Mesenchymal stem cell (in vitro differentiated cells and primary cell): ENCODE measurements at regions not wholly inside any gene's neighbourhood (a gene's known extent, or its start where the extent isn't known, plus 50 kb on each side); places are given as distances from the start of the nearest gene placed in this dataset.
"Not testable (repeated sequence)": the region's sequence is repeated elsewhere in the genome, so short reads cannot be mapped to it uniquely, and the experiment has no call there.

ENCODE experiments used
- DNase-seq: peaks from one replicate; pipeline ENCODE4 v3.0.0-alpha.2; 2013
- H2AFZ ChIP-seq: one replicate; pipeline ENCODE4 v1.6.1; 2013; ENCODE audit warnings: low read depth, mild to moderate bottlenecking, control low read depth, inconsistent platforms, low read length, moderate library complexity
- H2AK5ac ChIP-seq: 2 replicates; pipeline ENCODE4 v1.6.1; 2013; ENCODE audit warnings: low read length, moderate library complexity, mild to moderate bottlenecking, inconsistent platforms; ENCODE audit not compliant: severe bottlenecking
- H2BK120ac ChIP-seq: one replicate; pipeline ENCODE4 v1.6.1; 2013; ENCODE audit warnings: low read depth, mild to moderate bottlenecking, inconsistent platforms, low read length, moderate library complexity
- H2BK12ac ChIP-seq, 2 experiments: one replicate each; pipeline ENCODE4 v1.6.1; 2013; ENCODE audit warnings: inconsistent platforms in 2 of 2, low read length in 2 of 2, mild to moderate bottlenecking in 2 of 2, moderate library complexity in 2 of 2, control low read depth in 1 of 2
- H2BK15ac ChIP-seq: one replicate; pipeline ENCODE4 v1.6.1; 2013; ENCODE audit warnings: mild to moderate bottlenecking, low read depth, inconsistent platforms; ENCODE audit not compliant: poor library complexity, severe bottlenecking
- H2BK5ac ChIP-seq: 2 replicates; pipeline ENCODE4 v1.6.1; 2013; ENCODE audit warnings: low read depth, mild to moderate bottlenecking, low read length, control low read depth, inconsistent platforms; ENCODE audit not compliant: poor library complexity, severe bottlenecking
- H3K14ac ChIP-seq, 2 experiments: one replicate each; pipeline ENCODE4 v1.6.1; 2013; ENCODE audit warnings: inconsistent platforms in 2 of 2, low read length in 2 of 2, control low read depth in 1 of 2, mild to moderate bottlenecking in 1 of 2, moderate library complexity in 1 of 2
- H3K18ac ChIP-seq, 2 experiments: one replicate each; pipeline ENCODE4 v1.6.1; 2013; ENCODE audit warnings: inconsistent platforms in 2 of 2, low read length in 2 of 2, control low read depth in 1 of 2, low read depth in 1 of 2, mild to moderate bottlenecking in 1 of 2
- H3K23ac ChIP-seq, 2 experiments: one replicate each; pipeline ENCODE4 v1.6.1; 2013; ENCODE audit warnings: inconsistent platforms in 2 of 2, low read length in 2 of 2, mild to moderate bottlenecking in 2 of 2, moderate library complexity in 2 of 2, control low read depth in 1 of 2
- H3K27ac ChIP-seq: 2 replicates; pipeline ENCODE4 v1.5.1; 2013; ENCODE audit warnings: mild to moderate bottlenecking, moderate library complexity, low read length, control low read depth, inconsistent platforms; ENCODE audit not compliant: poor library complexity, severe bottlenecking
- H3K27me3 ChIP-seq, 2 experiments: 2 replicates each; pipeline versions ENCODE4 v1.6.1 to v1.7.0; 2013; ENCODE audit warnings: low read length in 2 of 2, mild to moderate bottlenecking in 2 of 2, moderate library complexity in 2 of 2, control low read depth in 1 of 2, inconsistent platforms in 1 of 2; ENCODE audit not compliant: control insufficient read depth in 1 of 2, insufficient read depth in 1 of 2
- H3K36me3 ChIP-seq, 2 experiments: 2 replicates each; pipeline versions ENCODE4 v1.6.1 to v1.7.0; 2013; ENCODE audit warnings: low read length in 2 of 2, control low read depth in 1 of 2, inconsistent platforms in 1 of 2, low read depth in 1 of 2, mild to moderate bottlenecking in 1 of 2; ENCODE audit not compliant: insufficient read depth in 2 of 2, control insufficient read depth in 1 of 2
- H3K4ac ChIP-seq, 2 experiments: one replicate each; pipeline ENCODE4 v1.6.1; 2013; ENCODE audit warnings: inconsistent platforms in 2 of 2, low read length in 2 of 2, mild to moderate bottlenecking in 2 of 2, moderate library complexity in 2 of 2, control low read depth in 1 of 2, low read depth in 1 of 2
- H3K4me1 ChIP-seq: 2 replicates; pipeline ENCODE4 v1.6.1; 2013; ENCODE audit warnings: low read depth, low read length, control low read depth; ENCODE audit not compliant: control insufficient read depth, insufficient read depth
- H3K4me2 ChIP-seq: 2 replicates; pipeline ENCODE4 v1.6.1; 2013; ENCODE audit warnings: low read length, mild to moderate bottlenecking, inconsistent platforms; ENCODE audit not compliant: poor library complexity, severe bottlenecking
- H3K4me3 ChIP-seq, 2 experiments: 2 replicates each; pipeline versions ENCODE4 v1.5.1 to v1.7.0; 2013; ENCODE audit warnings: low read length in 2 of 2, mild to moderate bottlenecking in 2 of 2, control low read depth in 1 of 2, low read depth in 1 of 2; ENCODE audit not compliant: insufficient read depth in 1 of 2
- H3K79me1 ChIP-seq: replicated peaks from 2 replicates; pipeline ENCODE4 v1.6.1; 2013; ENCODE audit warnings: mild to moderate bottlenecking, control low read depth, low read length, inconsistent platforms; ENCODE audit not compliant: poor library complexity, severe bottlenecking
- H3K9ac ChIP-seq: 2 replicates; pipeline ENCODE4 v1.7.0; 2013; ENCODE audit warnings: mild to moderate bottlenecking, low read length, moderate library complexity
- H3K9me3 ChIP-seq: 2 replicates; pipeline ENCODE4 v1.7.0; 2013; ENCODE audit warnings: mild to moderate bottlenecking, low read length; ENCODE audit not compliant: control insufficient read depth
- H4K8ac ChIP-seq: one replicate; pipeline ENCODE4 v1.6.1; 2013; ENCODE audit warnings: inconsistent platforms, mild to moderate bottlenecking, low read length, moderate library complexity
- H4K91ac ChIP-seq: one replicate; pipeline ENCODE4 v1.6.1; 2013; ENCODE audit warnings: mild to moderate bottlenecking, low read length, inconsistent platforms
- WGBS: methylation state at CpG from one replicate; pipeline ENCODE4 v1.1.7; 2013; ENCODE audit warnings: mixed read lengths; 5-methylcytosine and 5-hydroxymethylcytosine counted together

GRCh38 chr17:16836315-16836915, 135.5 kb downstream of the TNFRSF13B start:
- H3K23ac ChIP-seq, H4K8ac ChIP-seq, H2BK120ac ChIP-seq, H2BK5ac ChIP-seq, H3K18ac ChIP-seq, H2BK15ac ChIP-seq, H2AK5ac ChIP-seq, H3K9me3 ChIP-seq, DNase-seq, H3K36me3 ChIP-seq, H4K91ac ChIP-seq, H3K27ac ChIP-seq, H3K9ac ChIP-seq, H2AFZ ChIP-seq, H3K4me1 ChIP-seq, H3K79me1 ChIP-seq, H3K27me3 ChIP-seq, H3K4me2 ChIP-seq, H3K4ac ChIP-seq, H2BK12ac ChIP-seq, H3K14ac ChIP-seq, H3K4me3 ChIP-seq: not testable (repeated sequence)
- no CpG with 5 or more reads among the region's 12 CpGs for WGBS

GRCh38 chr17:16833517-16833916, 138.4 kb downstream of the TNFRSF13B start:
- DNase-seq, H2AFZ ChIP-seq, H3K18ac ChIP-seq, H3K9me3 ChIP-seq, H2BK12ac ChIP-seq, H2BK120ac ChIP-seq, H4K91ac ChIP-seq, H3K27me3 ChIP-seq, H3K9ac ChIP-seq, H3K23ac ChIP-seq, H4K8ac ChIP-seq, H2AK5ac ChIP-seq, H3K79me1 ChIP-seq, H3K4me3 ChIP-seq, H2BK5ac ChIP-seq, H3K27ac ChIP-seq, H3K4me1 ChIP-seq, H2BK15ac ChIP-seq, H3K14ac ChIP-seq, H3K4ac ChIP-seq, H3K36me3 ChIP-seq, H3K4me2 ChIP-seq: not testable (repeated sequence)
- WGBS = no CpG with 5 or more reads among the region's 12 CpGs

- not testable (repeated sequence) for H2AFZ ChIP-seq, H3K9me3 ChIP-seq, H3K79me1 ChIP-seq, H3K27ac ChIP-seq, DNase-seq, H2BK120ac ChIP-seq, H3K4me2 ChIP-seq, H4K8ac ChIP-seq, H3K4ac ChIP-seq, H3K23ac ChIP-seq, H4K91ac ChIP-seq, H3K27me3 ChIP-seq, H3K9ac ChIP-seq, H3K4me3 ChIP-seq, H3K36me3 ChIP-seq, H3K14ac ChIP-seq, H2BK5ac ChIP-seq, H2BK15ac ChIP-seq, H2AK5ac ChIP-seq, H2BK12ac ChIP-seq, H3K4me1 ChIP-seq, H3K18ac ChIP-seq
- whole genome bisulfite sequencing = no CpG with 5 or more reads among the region's 8 CpGs
Measured at GRCh38 chr17:16832853-16833252, 139.1 kb downstream of the TNFRSF13B start.

GRCh38 chr17:16832206-16832605, 139.7 kb downstream of the TNFRSF13B start:
- H3K36me3 ChIP-seq, H3K4me3 ChIP-seq, H4K91ac ChIP-seq, H3K9ac ChIP-seq, H2BK120ac ChIP-seq, H3K4me2 ChIP-seq, H2BK15ac ChIP-seq, DNase-seq, H3K14ac ChIP-seq, H3K79me1 ChIP-seq, H3K18ac ChIP-seq, H3K27me3 ChIP-seq, H2BK5ac ChIP-seq, H2AFZ ChIP-seq, H3K23ac ChIP-seq, H3K4ac ChIP-seq, H3K9me3 ChIP-seq, H4K8ac ChIP-seq, H2AK5ac ChIP-seq, H3K4me1 ChIP-seq, H2BK12ac ChIP-seq, H3K27ac ChIP-seq: not testable (repeated sequence)
- WGBS = 71% methylated on average over 4 of the region's 14 CpGs
